Endothelial cell of umbilical vein (primary cell): ENCODE measurements at regions not wholly inside any gene's neighbourhood (a gene's known extent, or its start where the extent isn't known, plus 50 kb on each side); places are given as distances from the start of the nearest gene placed in this dataset.

Source experiments
- CTCF ChIP-seq, 2 donors: IDR thresholded peaks; 1 replicate in 1 of 2; 2 replicates in 1 of 2; pipeline ENCODE4 v1.5.1; 2011; ENCODE audit warnings: low read length in 2 of 2, mild to moderate bottlenecking in 2 of 2, moderate library complexity in 2 of 2, control low read depth in 1 of 2, inconsistent platforms in 1 of 2, low read depth in 1 of 2; ENCODE audit not compliant: insufficient read depth in 1 of 2; ENCODE audit errors: extremely low read depth in 1 of 2
- EZH2 ChIP-seq: IDR thresholded peaks from 2 replicates; pipeline ENCODE4 v1.6.1; 2012; ENCODE audit warnings: borderline replicate concordance, low read depth, mild to moderate bottlenecking, moderate library complexity, low read length, inconsistent platforms; ENCODE audit not compliant: severe bottlenecking
- FOS ChIP-seq: IDR thresholded peaks from 2 replicates; pipeline ENCODE4 v1.6.1; 2011; ENCODE audit warnings: mild to moderate bottlenecking, low read length, moderate library complexity, borderline replicate concordance; ENCODE audit not compliant: insufficient read depth
- JUN ChIP-seq: IDR thresholded peaks from 2 replicates; pipeline ENCODE4 v1.6.1; 2011; ENCODE audit warnings: borderline replicate concordance, low read depth; ENCODE audit not compliant: insufficient read length, insufficient read depth
- MYC ChIP-seq: IDR thresholded peaks from one replicate; pipeline ENCODE4 v1.6.1; 2011; ENCODE audit warnings: mild to moderate bottlenecking, low read depth, low read length
- POLR2A ChIP-seq: IDR thresholded peaks from 2 replicates; pipeline ENCODE4 v1.6.1; 2012; ENCODE audit warnings: low read depth, mild to moderate bottlenecking, control low read depth, low read length
- POLR2AphosphoS5 ChIP-seq: IDR thresholded peaks from 2 replicates; pipeline ENCODE4 v1.6.1; 2012; ENCODE audit warnings: low read depth, mild to moderate bottlenecking, control low read depth, low read length, moderate library complexity; ENCODE audit not compliant: insufficient read depth

- no peak for TF ChIP-seq POLR2A
- no peak for TF ChIP-seq CTCF (IDR thresholded peaks at IDR 0.05; ENCODE audit: extremely low read depth in 1 of 2, insufficient read depth in 1 of 2, low read depth in 1 of 2, low read length in 2 of 2)
- no peak for TF ChIP-seq MYC
- no peak for TF ChIP-seq POLR2AphosphoS5
- no peak for TF ChIP-seq EZH2
- TF ChIP-seq FOS, result no peak
- TF ChIP-seq JUN, result no peak
Observed at GRCh38 chr5:111628901-111629300, 116.6 kb upstream of the STARD4 start.
